GM11168 (cell line): ENCODE measurements at regions not wholly inside any gene's neighbourhood (a gene's known extent, or its start where the extent isn't known, plus 50 kb on each side); places are given as distances from the start of the nearest gene placed in this dataset.

Source experiments
- in situ Hi-C: fragments of 300-500 bp; cut with MboI; formaldehyde crosslinking; loops from one replicate; pipeline ENCODE4 v1.12.0; 2022; ENCODE audit warnings: low sequenced_read_pairs; ENCODE audit not compliant: unreplicated experiment

- in situ Hi-C loops: no loop called here
Observed at GRCh38 chr7:13454916-13455592, 534.4 kb downstream of the ETV1 start.

- in situ Hi-C loops: no loop called here
Observed at GRCh38 chr7:13457790-13458189, 531.7 kb downstream of the ETV1 start.

- in situ Hi-C loops: no loop called here
Observed at GRCh38 chr7:13466874-13467547, 522.5 kb downstream of the ETV1 start.

- in situ Hi-C loops: no loop called here
Observed at GRCh38 chr7:13476881-13477444, 512.5 kb downstream of the ETV1 start.

GRCh38 chr7:13489386-13489785 is 500.1 kb downstream of the ETV1 start:
- in situ Hi-C loops: no loop called here

- in situ Hi-C loops: no loop called here
Observed at GRCh38 chr7:13496976-13497375, 492.5 kb downstream of the ETV1 start.

GRCh38 chr7:13508586-13508985 is 480.9 kb downstream of the ETV1 start:
- in situ Hi-C loops: no loop called here

- in situ Hi-C loops: no loop called here
Observed at GRCh38 chr7:13518738-13519137, 470.7 kb downstream of the ETV1 start.

GRCh38 chr7:13524076-13524475 is 465.4 kb downstream of the ETV1 start:
- in situ Hi-C loops: no loop called here

GRCh38 chr7:13532028-13532753 is 457.3 kb downstream of the ETV1 start:
- in situ Hi-C loops: no loop called here

GRCh38 chr7:13538669-13539068 is 450.8 kb downstream of the ETV1 start:
- in situ Hi-C loops: no loop called here

- in situ Hi-C loops: no loop called here
Observed at GRCh38 chr7:13540429-13540828, 449.0 kb downstream of the ETV1 start.

- in situ Hi-C loops: no loop called here
Observed at GRCh38 chr7:13541326-13541725, 448.1 kb downstream of the ETV1 start.

GRCh38 chr7:13542451-13542850 is 447.0 kb downstream of the ETV1 start:
- in situ Hi-C loops: no loop called here

GRCh38 chr7:13551503-13551902 is 438.0 kb downstream of the ETV1 start:
- in situ Hi-C loops: no loop called here

GRCh38 chr7:13560441-13560840 is 429.0 kb downstream of the ETV1 start:
- in situ Hi-C loops: no loop called here

GRCh38 chr7:13563257-13563656 is 426.2 kb downstream of the ETV1 start:
- in situ Hi-C loops: no loop called here

GRCh38 chr7:13563680-13564079 is 425.8 kb downstream of the ETV1 start:
- in situ Hi-C loops: no loop called here

- in situ Hi-C loops: no loop called here
Observed at GRCh38 chr7:13577566-13578145, 411.8 kb downstream of the ETV1 start.

GRCh38 chr7:13578294-13578693 is 411.2 kb downstream of the ETV1 start:
- in situ Hi-C loops: no loop called here

GRCh38 chr7:13581097-13581496 is 408.4 kb downstream of the ETV1 start:
- in situ Hi-C loops: no loop called here
